Activated CD4-positive, alpha-beta T cell treated with anti-CD3 and anti-CD28 coated beads, Interleukin-10, Interleukin-2, amounts not matched to agents 100 ng/mL and 50 ng/mL, durations not matched to agents 16 hours and 8 hours (primary cell): ENCODE measurements at regions not wholly inside any gene's neighbourhood (a gene's known extent, or its start where the extent isn't known, plus 50 kb on each side); places are given as distances from the start of the nearest gene placed in this dataset.
"Not testable (repeated sequence)": the region's sequence is repeated elsewhere in the genome, so short reads cannot be mapped to it uniquely, and the experiment has no call there.

Source experiments
- DNase-seq: peaks from one replicate; pipeline ENCODE4 v3.0.0-alpha.2; 2020

DNA sequence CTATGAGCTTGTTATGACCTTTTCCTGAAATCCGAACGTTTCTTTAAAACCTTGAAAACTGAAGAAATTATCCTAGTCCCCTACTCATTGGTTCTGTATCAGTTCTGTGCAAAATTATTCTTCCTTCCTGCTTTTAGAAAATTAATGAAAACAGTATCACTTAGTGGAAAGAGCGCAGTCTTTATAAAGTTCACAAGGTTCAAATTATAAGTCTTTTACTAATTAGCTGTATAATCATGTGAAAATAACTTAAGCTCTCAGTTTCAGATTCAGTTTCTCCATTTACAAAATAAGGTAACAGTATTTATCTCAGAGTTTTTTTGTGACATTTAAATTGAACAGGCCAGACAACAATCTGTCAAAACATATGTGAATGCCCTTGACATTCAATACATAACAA lies 306.1 kb downstream of the ADAMTS20 start:
- DNase-seq: no peak

DNA sequence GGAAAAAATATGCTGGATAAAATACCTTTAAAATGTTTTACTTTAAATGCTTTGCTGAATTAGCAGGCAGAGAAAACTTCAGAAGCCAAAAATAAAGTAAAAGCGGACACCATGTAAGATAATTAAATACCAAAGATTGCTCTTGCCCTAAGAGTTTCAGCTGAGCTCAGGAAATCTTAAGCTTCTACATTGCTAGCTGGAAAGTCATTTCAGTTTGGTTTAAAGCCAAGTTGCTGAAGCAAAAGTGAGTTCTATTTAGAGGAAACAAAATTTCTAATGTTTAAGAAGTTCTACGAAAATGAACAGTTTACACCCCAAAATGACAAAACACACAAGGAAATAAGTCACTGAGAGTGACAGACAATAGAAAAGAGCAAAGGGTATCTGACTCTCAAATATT lies 310.0 kb downstream of the ADAMTS20 start:
- DNase-seq: no peak

DNA sequence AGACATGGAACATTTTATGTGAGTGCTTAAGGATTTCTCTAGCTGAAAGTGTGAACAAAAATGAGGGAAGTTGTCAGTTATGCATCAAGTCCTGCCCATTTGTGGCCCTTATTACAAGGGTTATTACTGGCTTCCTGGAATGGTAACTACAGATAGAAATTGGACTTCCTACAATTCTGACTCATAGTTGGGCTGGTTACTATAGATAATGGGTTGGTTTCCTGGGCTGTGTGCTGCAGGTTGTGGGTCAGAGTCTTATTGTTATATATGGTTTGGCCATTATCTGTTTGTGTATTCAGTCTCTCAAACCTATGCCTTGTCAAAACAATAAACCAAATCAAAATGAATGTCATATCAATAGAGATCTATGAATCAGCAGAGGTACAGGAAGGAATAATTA lies 313.7 kb downstream of the ADAMTS20 start:
- DNase-seq: no peak

DNA sequence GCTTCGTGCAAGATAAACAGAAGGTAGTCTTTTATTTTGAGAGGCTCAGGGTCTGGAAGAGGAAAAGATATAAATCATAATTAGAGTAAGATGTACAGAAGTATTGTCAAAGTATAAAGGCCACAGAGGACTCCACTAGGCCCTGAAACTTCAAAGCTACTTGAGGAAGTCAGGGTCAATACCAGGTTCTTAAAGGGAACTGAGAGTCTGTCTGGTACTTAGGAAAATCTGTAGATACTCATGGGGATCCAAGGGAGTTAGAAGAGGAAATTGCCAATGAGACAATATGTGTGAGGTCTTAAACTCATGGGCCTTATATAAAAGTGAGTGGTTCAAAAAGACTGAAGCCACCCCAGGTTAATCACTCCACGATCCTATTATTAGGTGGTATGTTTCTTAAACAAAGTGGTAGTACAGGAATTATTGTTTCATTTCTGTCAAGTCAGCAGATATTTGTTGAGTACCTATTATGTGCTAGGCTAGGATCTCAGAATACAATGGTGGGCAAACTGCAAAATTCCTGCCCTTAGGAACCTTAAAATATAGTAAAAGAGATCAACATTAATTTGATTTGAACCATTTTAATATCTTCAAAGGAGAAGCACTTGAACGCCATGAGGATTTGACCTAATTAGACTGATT lies 314.6 kb downstream of the ADAMTS20 start:
- no peak for DNase-seq

DNA sequence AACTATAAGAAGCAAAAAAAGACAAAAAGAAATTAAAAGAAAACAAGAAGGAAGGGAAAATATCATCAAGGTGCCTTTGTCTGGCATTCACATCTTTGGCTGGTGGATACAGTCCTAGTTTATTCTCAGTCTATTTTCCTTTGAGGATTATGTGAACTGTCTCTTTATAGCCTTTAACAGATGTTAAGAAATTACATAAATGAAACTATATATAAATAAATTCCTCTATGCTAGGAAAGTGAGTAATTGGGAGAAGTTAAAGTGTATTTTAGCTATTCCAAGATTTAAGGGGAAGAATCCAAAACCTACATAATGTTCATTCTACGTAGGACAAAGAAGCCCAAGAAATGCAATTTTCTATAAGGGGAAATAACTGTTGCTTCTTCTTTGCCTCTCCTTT lies 316.3 kb downstream of the ADAMTS20 start:
- no peak for DNase-seq

DNA sequence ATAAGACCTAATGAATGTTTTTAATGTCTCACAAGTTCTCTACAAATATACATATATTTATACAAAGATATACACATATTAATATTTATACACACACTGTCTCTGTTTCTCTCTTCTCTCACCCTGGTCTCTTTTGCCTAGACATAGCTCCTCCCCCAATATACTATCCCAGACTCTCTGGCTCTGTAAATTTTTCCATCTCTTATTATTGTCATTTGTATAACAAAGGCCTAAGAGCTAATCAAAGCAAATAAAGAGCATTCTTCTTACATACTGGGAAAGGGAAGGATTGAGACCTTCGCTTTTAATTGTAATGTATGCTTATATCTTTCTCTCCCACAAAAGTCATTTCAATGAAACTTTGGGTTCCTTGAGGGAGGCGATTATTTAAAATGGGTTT lies 318.1 kb downstream of the ADAMTS20 start:
- DNase-seq: no peak

DNA sequence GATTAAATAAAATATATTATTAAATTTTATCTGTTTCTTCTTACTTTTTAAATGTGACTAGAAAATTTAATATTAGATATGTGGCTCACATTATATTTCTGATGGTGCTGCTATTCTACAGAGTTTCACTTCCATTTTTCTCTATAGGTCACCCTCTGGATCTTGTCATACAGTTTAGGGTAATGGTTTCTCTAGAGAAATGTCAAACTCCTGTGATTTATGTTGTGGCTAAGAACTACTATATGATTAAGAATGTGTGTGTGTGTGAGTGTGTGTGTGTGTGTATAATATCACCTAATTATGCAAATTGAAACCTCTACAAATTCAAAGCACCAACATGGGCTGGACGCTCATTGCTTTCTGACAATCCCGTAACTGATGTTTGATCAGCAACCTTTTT lies 325.9 kb downstream of the ADAMTS20 start:
- DNase-seq: no peak

DNA sequence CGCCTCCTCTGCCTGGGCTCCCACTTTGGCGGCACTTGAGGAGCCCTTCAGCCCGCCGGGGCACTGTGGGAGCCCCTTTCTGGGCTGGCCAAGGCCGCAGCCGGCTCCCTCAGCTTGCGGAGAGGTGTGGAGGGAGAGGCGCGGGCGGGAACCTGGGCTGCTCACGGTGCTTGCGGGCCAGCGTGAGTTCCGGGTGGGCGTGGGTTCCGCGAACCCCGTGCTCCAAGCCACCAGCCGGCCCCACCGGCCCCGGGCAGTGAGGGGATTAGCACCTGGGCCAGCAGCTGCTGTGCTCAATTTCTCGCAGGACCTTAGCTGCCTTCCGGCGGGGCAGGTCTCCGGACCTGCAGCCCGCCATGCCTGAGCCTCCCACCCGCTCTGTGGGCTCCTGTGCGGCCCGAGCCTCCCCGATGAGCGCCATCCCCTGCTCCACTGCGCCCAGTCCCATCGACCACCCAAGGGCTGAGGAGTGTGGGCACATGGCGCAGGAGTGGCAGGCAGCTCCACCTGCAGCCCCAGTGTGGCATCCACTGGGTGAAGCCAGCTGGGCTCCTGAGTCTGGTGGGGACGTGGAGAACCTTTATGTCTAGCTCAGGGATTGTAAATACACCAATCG lies 327.7 kb downstream of the ADAMTS20 start:
- not testable (repeated sequence) for DNase-seq

DNA sequence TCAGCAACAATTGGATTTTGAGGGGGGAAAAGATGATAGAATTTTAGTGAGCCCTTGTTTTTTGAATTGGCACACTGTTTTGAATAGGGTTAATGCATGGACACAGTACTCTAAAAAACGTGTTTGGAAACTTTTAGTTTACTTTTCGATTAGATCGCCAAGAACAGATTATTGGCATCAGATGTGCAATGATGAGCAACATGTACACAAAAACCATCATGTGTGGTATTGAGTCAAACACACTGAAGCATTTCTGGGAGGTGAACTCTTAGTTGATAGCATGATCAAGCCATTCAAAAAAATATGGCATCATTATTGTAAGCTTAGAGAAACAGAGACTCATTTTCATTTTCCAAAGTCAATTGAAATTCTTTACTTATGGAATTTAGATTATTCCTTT lies 329.2 kb downstream of the ADAMTS20 start:
- no peak for DNase-seq

DNA sequence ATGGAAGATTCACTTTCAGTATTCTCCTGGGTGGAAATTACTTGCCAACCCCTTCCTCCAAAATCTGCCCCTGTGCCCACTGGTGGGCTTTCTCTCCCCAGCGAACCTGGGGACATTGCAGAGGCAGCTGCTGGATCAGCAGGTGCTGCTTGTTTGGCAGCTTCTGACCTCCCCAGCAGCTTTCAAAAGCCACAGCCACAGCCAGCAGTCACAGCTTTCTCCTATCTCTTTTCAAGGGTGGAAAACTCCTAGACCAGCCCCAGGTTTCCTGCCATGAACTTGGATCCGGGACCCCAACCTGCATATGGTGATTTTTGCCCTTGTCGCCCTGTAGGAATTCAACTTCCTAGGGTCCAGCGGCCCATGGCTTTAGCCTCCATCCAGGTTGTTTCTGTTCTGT lies 330.8 kb downstream of the ADAMTS20 start:
- DNase-seq: no peak

DNA sequence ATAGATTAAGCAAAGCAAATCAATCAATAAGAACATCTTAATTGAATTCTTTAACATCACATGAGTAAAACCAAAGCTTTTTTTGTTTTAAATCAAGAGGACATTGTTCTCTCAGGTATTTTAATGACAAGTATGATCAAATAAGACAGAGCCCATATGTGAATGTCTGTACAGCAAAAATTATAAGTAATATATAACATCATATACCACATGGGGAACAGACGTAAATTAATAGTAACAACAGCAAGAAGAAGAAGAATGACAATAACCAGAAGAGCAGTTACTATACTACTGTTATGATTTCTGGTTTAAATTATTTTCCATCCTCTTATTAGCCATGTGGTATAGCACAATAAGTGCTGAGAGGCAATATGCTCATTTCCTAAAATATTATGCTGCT lies 335.5 kb downstream of the ADAMTS20 start:
- DNase-seq: no peak

DNA sequence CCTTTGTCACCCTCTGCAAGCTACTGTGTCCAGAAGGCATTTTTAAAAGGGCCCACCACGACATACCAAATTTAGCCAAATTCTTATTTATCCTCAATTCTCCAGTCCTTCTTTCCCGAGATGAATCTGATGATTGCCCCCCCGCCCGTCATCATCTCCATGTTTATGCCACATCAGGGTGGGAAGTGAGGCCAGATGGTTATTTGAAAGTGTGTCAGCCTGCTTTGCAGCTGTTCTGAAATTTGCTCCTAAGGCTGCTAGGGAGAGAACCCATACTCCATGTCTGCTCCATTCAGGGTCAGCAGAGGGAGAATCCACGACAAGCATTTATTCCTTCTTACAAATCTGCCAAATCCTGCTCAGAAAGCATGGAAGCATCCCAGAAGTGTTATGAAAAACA lies 337.8 kb downstream of the ADAMTS20 start:
- no peak for DNase-seq

DNA sequence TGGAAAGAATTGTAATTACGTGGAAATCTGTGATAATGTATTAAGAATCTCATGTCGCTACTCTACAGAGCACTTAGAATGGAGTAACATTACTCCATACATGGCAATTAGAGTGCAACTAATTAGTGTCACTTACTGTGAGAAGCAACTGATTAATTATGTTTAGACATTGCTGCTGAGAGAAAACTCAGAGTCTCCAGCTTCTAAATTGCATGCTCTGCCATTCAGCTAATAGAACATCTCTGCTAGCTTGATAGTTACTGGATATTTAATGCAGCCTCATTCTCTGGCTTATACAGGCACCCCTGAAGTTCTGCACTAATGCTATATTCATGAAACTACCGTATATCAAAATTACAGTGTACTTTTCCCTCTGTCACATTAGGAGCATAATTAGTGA lies 338.4 kb downstream of the ADAMTS20 start:
- no peak for DNase-seq

DNA sequence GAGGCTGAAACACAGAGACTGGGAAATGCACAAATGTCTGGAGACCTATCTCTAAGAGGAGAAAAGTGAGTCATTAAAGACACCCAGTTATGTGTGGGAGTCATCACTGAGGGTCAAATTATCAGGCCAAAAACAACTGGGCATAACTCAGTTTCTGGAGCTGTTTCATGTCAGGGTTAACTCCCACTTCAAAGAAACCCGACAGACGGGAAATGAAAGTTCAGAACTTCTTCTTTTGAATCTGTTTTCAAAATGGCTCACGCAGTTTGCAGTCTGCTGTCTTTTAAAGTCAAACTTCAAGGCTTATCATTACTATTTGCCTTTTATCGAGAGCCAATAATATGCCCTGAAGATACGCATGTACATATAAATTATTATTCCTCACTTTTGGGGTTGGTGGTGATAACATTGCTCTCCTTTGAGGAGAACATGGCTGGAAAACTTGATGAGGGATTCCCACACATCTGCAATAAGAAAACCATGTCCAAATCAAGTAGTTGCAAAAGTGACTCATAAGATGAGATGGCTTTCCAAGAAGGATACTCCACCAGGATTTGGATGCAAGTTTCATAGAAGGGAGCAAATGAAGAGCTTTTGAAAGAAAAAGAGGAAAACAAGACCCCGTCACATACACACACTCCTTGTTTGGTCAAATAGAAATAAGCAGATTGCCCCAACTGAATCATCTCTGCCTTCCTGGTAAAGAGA lies 341.4 kb downstream of the ADAMTS20 start:
- DNase-seq: peak; percentile 6

DNA sequence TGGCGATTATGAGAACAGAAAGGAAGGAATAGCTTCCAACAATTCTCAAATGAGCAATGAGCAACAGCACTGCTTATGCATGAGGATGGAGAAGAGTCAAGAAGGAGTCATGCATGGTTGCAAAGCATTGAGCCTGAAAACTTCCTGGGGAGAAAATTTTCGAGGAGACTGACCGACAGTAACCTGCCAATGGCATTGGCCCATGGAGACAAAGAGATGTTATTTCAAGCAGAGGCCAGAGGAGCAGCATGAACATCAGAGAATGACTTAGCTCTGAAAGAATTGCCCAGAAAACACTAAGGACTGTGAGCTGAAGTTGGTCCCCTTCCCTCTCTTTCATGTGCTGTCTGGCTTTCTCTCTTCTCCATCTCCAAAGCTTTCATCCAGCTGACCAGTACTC lies 343.4 kb downstream of the ADAMTS20 start:
- no peak for DNase-seq

DNA sequence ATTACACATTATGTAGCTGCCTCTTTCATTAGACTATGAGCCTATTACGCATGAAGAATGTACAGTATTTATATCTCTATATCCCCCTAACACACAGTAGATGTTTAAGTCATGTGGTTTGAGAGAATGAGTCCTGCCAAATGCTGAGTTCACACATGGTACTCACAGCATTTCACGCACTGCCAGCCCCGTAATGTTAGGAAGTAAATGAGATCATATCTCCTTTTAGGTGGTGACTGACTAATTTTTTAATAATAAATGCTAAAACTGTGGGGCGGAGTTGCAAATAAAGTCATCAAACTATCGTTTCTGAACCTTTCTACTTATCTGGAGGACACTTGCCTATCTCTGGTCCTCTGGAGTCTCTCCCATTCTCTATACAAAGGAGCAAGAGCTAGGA lies 343.8 kb downstream of the ADAMTS20 start:
- DNase-seq: no peak

DNA sequence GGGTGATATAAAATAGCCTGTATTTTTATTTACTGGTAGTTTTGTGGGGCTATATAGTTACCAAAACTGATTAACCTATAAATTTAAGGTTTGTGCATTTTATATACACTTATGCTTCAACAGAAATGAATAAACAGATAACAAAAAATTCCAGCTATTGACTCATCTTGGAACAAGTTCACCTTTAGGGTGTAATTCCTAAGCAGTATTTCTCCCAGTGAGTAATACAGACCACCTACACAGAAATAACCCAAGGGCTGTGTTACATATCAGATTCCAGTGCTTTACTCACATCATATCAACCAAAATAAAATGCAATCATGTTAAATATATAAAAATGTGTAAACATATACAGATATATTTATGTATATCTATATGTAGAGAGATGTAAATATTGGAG lies 345.6 kb downstream of the ADAMTS20 start:
- DNase-seq: no peak

DNA sequence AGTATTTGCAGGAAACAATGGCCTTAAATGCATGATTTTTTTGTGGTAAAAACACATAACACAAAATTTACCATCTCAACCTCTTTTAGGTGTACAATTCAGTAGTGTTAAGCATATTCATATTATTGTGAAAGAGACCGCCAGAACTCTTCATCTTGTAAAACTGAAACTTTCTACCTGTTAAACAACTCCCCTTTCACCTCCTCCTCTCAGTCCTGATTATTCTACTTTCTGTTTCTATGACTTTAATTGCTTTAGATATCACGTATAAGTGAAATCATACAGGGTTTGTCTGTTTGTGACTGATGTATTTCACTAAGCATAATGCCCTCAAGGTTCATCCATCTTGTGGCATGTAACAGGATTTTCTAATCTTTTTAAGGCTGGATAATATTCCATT lies 353.4 kb downstream of the ADAMTS20 start:
- DNase-seq: no peak

DNA sequence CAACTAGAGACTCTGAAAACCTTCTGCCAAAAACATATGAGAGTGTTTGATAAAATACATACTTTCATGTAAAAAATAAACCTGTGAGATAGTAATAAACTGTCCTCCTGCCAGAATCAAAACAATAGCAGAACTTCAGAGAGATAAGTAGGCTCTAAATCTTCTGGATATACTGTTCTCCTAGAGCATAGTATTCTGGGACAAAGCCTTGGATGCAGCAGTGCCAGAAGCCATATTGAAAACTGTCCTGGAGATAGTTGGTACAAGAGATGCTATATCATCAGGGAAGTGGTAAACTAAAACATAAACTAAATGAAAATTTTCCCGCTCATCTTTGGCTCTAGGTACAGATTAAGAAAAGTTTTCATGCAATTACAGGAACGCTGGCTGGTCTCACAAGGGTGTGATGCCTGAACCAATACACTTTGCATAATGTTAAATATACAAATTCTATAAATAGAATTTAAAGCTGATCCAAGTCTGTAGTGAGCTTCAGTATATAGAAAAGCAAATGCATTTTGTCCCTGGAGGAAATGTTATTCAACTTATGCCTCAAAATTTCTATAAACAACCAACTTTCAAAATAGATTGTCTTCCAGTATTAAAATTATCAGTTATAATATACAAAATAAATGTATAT lies 355.6 kb downstream of the ADAMTS20 start:
- no peak for DNase-seq

DNA sequence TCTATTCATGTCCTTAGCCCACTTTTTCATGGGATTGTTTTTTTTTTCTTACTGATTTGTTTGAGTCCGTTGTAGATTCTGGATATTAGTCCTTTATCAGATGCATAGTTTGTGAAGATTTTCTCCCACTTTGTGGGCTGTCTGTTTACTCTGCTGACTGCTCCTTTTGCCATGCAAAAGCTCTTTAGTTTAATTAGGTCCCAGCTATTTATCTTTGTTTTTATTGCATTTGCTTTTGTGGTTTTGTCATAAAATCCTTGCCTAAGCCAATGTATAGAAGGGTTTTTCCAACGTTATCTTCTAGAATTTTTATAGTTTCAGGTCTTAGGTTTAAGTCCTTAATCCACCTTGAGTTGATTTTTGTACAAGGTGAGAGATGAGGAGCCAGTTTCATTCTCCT lies 358.9 kb downstream of the ADAMTS20 start:
- DNase-seq: not testable (repeated sequence)

DNA sequence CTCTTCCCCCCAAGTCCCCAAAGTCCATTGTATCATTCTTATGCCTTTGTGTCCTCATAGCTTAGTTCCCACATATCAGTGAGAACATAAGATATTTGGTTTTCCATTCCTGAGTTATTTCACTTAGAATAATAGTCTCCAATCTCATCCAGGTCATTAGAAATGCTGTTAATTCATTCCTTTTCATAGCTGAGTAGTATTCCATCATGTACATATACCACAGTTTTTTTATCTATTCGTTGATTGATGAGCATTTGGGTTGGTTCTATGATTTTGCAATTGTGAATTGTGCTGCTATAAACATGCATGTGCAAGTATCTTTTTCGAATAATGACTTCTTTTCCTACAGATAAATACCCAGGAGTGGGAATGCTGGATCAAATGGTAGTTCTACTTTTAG lies 359.6 kb downstream of the ADAMTS20 start:
- not testable (repeated sequence) for DNase-seq

DNA sequence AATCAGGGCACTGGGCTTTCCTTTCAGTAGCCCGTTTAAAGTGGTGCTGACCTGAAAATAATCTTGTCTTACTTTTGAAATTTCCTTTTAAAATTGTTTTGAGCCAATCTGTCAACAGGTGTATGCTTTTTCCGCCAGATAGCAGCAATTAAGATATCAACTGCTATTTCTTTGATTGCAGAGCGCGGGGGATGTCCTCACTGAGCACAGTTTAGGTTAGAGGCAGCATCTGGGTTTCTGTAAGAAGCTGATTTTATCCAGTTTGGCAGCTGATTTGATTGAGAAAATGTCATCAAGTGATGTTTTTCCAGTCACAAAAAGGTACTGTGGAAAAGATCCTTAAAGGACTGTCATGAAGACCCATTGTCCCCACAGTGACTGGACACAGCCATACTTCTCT lies 371.8 kb downstream of the ADAMTS20 start:
- no peak for DNase-seq

DNA sequence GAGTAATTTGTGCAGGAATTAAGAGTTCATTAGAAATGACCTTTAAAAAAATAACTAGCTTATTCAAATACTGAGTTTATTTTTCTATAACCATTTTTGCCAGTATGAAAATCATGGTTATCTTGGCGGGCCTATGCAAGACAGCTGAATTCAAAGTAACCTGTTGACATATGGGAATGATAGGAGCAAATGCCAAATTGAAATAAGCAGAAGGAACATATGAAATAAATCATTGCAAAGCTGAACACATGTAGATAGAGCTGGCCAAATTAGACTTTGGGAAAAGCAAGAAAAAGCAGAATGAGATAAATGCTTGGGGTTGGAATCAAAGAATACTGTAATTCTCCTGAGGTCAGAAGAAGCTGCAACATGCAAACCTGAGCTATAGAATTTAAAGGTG lies 372.5 kb downstream of the ADAMTS20 start:
- no peak for DNase-seq

DNA sequence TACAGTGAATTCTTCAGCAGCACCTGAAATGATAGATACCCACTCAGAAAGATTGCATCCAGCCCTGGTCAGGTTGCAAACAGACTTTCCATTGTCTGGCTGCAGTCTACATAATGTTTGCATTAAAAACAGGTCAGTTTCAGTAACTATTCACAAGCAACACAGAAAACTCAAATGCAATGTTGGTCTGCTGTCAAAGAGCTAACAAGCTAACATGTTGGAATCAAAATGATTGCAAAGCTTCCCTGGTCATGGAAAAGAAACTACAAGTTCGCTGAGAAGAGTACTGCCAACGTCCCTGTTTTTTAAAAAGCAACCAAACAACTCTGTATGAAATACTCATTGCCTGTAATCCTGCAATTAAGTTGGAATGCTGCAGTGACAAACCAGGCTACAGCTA lies 374.7 kb downstream of the ADAMTS20 start:
- no peak for DNase-seq
